ENCODE measurements at regions not wholly inside any gene's neighbourhood (a gene's known extent, or its start where the extent isn't known, plus 50 kb on each side); places are given as distances from the start of the nearest gene placed in this dataset.

DNA sequence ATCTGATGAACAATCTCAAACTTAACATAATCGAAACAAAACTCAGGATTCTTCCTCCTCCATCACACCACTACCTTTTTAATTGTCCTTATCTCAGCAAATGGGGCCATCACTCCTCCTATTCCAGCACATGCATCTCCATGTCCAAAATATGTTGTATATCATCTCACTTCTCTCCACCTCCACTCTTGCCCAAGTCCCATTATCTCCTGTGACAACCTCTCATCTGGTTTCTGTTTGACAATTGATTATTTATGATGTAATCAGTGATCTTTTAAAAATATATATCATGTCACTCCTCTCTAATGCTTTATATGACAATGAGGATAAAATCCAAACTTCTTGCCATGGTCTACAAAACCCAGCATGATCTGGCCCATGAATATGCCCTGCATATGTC, 200.8 kb upstream of the HMGA2 start:
- DNase-seq (ENCODE audit: low read depth in 1 of 2, low spot score in 1 of 2): no peak

DNA sequence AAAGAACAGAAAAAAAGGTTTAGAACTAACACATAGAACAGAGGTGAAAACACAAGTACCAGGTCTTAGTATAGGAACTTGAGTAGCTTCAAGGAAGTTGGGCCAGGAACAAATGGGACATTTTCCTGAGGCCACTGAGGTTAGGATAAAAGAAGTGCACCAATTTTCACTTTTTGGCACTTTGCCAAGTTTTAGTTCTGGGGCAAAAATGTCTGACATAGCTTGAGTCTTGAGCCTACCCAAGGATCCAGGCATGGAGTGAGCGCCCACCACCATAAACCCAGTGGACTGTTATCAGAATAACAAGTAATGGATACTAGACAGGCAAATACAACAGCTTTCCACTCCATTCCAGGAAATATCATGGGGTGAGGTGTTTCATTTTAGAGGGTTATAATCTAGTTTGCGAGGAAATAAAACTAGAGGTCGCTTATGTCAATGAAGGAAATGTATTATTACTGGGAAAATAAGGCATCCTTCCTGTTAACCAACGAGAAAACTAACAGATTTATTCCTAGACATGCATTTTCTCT, 199.7 kb upstream of the HMGA2 start:
- DNase-seq (ENCODE audit: low read depth in 1 of 2, low spot score in 1 of 2): no peak

DNA sequence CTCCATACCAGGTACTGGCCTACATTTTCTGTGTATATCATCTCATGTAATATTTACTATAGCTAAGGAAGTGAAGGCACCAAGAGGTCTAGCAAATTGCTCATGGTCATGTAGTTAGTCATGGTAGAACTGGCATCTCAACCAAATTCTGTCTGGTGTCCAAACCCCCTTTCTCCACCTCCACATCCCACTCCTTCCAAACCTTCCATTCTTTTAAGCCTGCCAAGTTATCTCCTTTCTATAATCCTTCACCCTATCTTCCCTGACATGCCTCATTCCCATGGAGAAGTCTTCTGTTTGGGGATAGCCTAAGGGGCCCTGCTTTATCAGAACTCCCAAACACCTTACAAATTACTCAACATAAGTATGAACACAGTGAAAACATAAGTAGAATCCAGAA, 196.2 kb upstream of the HMGA2 start:
- DNase-seq (ENCODE audit: low read depth in 1 of 2, low spot score in 1 of 2): no peak

DNA sequence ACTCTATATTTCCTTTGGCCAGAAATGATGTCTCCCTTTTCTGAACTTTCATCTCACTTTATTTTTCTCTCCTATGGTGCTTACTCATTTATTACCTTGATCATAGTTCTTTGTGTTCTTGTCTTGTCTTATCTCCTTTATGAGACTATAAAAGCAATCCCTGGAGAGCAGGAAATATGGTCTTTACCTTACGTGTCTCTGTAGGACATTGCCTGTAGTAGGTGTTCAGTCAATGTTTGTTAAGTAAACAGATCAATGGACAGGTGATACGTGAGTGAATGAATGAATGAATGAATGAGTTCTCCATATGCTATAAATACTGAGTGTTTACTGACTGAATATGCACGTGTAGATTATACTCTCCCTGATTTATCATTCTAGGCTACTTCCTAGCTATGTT, 193.7 kb upstream of the HMGA2 start:
- no peak for DNase-seq (ENCODE audit: low read depth in 1 of 2, low spot score in 1 of 2)

DNA sequence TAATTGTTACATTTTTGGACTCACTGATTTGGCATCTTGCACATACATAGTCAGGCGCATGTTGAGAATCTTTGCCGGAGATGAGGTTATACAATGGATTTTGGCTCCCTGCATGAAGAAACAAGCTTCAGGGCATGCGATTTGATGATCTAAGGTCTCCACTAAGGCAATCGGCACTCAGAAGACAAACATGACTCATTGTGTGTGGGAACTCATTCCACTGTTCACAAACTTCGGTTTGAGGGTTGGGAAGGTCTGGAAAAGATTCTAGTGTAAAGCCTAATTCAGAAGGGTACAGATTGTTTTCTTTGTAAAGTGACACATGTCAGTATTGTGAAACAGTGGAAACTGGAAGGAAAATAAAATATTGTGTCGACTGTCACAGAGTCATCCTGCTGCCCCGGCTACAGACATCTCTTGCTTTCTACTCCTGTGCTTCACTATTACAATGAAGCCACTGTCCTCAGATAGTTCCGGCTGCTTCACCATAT, 192.6 kb upstream of the HMGA2 start:
- DNase-seq (ENCODE audit: low read depth in 1 of 2, low spot score in 1 of 2): no peak

DNA sequence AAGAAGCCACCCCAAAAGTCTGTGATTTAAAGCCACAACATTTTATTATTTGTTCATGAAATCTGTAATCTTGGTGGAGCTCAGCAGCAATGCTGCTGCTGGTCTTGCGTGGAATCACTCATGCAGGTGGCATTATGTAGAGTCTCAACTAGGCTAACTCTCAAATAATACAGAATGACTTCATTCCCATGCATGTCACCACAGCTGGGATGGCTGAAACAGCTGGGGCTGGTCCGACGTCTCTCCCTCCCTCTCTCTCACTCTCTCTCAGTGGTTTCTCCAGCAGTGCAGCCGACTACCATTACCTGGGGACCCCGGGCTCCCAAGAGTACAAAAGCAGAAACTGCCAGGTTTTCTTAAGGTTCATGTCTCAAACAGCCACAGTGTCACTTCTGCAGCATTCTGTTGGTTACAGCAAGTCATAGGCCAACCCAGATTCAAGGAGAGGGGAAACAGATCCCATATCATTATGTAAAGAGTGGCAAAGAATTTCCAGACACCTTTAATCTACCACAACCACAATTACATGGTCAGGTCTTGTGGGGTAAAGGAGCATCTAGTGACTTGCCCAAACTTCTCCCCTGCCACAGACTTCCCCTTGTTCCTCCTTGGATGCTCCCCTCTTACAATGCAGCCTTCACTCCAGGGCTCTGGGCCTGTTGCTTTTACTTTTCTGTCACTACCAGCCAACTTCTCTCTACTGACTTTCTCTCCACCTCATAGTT, 192.0 kb upstream of the HMGA2 start:
- no peak for DNase-seq (ENCODE audit: low read depth in 1 of 2, low spot score in 1 of 2)

DNA sequence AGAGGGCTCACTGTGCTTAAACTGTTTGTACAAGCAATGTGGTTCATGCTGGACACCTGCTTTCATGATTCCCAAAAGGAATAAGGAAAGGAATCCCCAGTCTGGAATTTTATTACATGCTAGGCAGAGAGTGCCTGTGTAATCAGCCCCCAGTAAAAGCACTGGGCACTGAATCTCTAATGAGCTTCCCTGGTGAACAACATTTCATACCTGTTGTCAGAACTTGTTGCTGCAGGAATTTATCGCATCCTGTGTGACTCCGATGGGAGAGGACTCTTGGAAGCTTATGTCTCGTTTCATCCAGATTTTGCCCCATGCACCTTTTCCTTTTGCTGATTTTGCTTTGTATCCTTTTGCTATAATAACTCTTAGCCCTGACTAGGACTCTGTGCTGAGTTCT, 190.2 kb upstream of the HMGA2 start:
- no peak for DNase-seq (ENCODE audit: low read depth in 1 of 2, low spot score in 1 of 2)

DNA sequence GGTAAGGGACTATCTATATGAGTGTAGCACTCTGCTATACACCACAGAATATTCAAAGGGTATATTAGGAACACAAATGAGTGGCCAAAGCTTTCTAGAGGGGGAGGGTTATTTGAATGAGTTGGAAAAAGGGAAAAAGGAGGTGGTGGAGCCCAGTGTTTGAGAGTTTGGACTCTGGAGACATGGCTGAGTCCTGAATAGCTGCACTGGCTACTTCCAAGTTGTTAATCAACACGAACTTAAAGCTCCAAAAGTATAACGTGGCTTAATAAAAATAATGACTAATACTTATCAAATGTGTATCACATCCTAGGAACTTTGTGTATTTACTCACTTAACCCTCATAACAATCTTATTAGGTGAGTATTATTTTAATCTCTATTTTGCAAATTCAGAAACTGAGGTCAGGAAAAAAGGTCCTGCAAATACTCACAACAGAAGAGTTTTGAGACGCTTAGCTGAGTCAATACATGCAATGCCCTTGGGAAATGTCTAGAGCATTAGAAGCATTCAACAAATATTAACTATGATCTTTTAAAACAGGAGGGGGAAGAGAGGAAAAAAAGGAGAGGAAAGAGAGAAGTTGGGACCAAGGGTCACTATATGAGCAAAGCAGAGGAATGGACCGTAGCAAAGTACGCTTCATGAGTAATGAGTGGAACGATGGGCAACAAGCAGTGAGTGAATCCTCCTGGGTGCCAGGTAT, 189.5 kb upstream of the HMGA2 start:
- no peak for DNase-seq (ENCODE audit: low read depth in 1 of 2, low spot score in 1 of 2)

DNA sequence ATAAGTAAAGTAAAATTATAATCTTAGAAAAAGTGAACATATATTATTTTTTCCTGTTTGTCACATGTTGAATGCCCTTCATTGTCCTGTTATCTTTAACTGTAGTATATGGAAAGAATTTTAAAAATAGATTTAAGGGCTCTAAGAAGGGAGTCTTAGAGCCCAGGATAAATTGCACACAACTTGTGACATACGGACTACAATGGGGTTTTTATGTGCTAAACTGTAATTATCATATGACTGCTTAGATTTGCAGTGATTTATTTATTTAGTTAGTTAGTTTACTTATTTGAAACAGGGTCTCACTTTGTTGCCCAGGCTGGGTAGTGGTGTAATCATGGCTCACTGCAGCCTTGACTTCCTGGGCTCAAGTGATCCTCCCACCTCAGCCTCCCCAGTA, 187.8 kb upstream of the HMGA2 start:
- no peak for DNase-seq (ENCODE audit: low read depth in 1 of 2, low spot score in 1 of 2)

DNA sequence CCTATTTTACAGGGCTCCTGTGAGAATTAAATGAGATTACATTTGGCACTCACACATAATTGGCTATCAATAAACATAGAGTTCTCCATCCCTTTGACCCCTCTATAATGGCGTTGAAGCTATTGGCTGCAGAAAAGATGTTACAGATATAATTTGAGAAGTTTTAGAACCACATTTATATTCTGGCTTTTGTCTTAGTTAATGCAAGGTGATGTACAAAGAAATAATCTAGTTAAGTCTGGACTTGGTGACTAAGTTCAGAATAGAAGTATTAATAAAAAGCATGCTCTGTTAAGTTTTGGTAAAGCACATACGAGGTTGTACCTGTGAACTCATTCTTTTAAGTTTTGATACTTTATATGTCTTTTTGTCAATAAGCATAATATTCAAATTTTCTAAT, 187.1 kb upstream of the HMGA2 start:
- no peak for DNase-seq (ENCODE audit: low read depth in 1 of 2, low spot score in 1 of 2)

DNA sequence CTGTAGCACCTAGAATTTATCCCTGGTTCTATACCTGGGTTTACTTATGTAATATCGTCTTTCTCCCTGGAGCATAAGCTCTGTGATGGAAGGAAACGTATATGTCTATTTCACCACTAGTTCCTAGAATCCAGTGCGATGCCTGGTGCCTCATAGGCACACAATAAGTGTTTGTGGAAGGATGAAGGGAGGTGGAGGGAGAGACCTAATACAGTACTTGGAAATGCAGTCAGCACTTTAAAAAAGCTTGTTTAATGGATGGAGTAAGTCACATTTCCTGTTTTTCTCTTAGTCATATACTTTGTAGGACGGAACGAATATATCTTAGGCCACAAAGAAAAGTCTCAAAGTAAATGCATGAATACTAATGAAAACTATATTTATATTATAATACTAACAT, 186.5 kb upstream of the HMGA2 start:
- DNase-seq (ENCODE audit: low read depth in 1 of 2, low spot score in 1 of 2): no peak

DNA sequence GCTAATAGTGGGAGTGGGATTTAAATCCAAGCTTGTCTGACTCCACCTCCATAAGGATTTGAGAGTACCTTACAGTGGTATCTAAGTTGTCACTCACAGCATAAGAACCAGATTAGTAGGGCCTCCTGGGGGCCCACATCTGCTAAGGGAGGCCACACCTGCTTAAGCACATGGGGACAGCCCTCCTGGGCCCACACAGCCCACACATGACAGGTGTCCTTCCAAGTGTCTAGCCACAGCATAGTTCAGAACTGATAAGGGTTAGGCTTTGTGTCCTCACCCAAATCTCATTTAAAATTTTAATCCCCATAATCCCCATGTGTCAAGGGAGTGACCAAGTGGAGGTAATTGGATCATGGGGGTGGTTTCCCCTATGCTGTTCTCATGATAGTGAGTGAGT, 186.0 kb upstream of the HMGA2 start:
- no peak for DNase-seq (ENCODE audit: low read depth in 1 of 2, low spot score in 1 of 2)

DNA sequence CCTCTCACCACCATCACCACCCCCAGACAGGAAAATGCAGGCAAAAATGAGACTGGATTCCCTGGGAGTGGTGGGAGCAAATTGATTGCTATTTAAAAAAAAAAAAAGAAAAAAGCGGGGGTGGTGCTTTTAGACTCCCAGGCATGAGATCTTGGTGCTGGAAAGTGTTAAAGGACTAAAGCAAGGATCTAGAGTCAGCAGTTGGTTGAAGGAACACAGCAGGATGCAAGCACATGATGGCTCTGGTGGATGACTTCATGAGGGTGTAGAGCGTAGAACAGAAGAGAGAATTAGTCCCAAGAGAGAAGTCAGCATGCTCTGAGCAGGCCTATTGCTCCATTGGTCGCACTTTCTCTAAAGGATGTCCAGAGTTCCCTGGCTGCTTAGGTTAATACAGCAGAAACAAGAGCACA, 183.8 kb upstream of the HMGA2 start:
- no peak for DNase-seq (ENCODE audit: low read depth in 1 of 2, low spot score in 1 of 2)

DNA sequence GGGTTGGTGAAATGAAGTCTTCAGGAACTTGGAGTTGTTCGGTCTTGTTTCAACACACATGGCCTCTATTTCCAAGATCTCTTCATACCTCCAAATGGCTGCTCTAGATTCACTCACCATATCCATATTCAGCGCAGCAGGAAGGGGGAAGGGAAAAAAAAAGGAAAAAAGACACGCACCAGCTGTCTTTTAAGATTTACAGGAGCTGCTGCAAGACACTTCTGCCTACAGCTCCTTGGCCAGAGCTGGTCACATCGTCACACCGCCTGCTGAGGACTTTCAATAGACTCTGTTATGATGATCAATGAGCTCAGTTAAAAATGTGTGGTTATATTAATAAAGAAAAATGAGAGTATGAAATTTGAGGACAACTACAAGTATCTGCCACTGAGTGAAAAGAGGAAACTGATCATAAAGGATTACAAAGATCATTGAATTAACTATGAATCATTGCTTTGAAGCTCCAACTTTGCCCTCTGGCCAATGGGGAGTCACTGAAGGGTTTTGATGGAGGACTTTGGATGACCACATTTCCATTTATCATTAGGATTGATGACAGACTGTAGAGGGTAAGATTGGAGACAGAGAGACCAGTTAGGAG, 182.1 kb upstream of the HMGA2 start:
- no peak for DNase-seq (ENCODE audit: low read depth in 1 of 2, low spot score in 1 of 2)

DNA sequence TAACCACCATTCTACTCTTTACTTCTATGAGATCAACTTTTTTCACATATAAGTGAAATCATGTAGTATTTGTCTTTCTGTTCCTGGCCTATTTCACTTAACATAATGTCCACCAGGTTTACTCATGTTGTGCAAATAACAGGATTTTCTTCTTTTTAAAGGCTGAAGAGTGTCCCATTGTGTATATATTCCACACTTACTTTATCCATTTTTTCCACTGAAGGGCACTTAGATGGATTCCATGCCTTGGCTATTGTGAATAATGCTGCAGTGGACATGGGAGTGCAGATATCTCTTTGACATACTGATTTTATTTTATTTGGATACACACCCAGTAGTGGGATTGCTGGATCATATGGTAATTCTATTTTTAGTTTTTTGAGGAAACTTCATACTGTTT, 181.1 kb upstream of the HMGA2 start:
- DNase-seq (ENCODE audit: low read depth in 1 of 2, low spot score in 1 of 2): no peak

DNA sequence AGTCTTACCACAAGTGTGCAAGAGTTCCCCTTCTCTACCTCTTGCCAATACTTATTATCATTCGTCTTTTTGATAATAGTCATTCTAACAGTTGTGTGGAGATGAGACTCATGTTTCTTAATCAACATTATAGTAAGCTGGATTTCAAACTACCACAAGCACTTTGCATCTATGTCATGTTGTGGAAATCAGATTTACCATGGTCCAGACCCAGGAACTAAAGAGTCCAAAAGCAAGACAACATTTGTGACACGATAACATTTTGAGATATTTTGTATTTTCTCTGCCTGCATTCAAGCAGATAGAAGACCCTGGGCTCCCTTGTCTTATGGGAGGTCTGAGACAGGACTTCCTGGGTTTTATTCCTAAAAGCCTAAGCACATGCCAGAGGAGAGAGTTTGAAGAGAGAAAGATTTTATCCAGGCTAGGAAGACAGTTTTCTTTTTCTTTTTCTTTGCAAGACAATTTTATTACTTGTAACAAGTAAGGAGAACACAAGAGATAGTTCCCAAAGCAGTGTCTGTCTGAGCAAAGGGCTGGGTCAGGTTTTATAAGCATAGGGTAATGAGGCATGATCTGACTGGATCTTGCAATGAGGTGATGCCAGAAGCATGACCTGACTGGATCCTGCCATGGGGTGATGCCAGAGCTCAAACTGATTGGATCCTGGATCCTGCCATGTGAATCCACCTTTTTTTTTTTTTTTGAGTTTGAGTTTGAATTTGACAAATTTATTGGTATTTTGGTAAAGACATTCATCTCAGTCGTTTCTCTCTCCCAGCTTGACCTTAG, 180.5 kb upstream of the HMGA2 start:
- DNase-seq (ENCODE audit: low read depth in 1 of 2, low spot score in 1 of 2): no peak

DNA sequence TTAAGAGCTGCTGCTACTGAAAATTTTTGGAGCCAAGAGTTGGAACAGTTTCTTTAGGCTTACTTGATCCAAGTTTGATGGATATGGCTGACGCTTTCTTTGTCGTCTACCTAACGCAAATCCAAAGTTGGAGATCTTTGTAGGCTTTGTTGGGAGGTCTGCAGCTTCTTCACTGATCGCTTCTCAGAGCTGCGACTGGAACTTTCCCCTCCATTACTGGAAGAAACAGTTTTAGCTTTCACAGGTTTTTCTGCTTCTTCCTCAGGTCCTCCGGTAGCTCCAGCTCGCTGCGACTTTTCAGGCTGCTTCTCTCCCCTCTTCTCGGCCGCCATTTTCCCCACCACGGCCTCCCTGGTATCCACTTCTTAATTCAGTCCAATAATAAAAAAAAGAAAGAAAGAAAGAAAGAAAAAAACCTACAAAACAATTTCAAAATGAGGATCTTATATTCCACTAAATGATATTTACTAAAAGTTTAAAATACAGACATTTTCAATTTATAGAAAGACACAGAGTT, 178.1 kb upstream of the HMGA2 start:
- no peak for DNase-seq (ENCODE audit: low read depth in 1 of 2, low spot score in 1 of 2)

DNA sequence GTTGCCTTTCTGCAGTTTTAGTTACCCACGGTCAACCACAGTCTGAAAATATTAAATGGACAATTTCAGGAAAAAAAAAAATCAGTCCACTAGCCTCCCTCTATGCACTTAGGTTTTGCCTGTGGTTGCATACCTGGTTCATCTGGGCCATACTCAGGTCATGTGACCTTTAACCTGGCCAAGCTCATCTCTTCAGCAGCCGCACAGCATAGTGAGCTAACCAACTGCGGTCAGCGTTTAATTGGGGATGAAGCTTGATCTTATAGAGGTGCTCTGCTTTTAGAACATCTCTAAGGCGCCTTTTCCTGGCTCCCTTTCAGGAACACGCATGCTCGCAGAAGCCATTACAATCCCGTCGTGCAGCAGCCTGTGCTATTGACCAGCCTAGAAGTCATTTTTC, 177.2 kb upstream of the HMGA2 start:
- DNase-seq (ENCODE audit: low read depth in 1 of 2, low spot score in 1 of 2): no peak

DNA sequence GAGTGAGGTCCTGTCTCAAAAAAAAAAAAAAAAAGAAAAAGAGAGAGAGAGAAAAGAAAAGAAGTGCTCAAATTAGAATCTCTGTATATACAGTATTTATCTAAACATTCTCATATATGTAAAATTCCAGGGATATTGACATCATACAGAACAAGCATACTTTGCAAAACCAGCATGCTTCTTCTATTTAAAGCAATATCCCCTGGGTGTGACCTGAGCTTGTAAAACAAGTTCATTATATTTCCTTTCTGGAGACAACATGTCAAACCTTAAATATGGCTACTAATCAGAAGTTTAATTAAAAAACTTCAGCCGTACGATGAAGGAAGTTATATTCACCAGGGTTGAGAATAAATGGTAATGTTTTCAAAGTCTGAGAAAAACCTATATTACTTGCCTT, 175.8 kb upstream of the HMGA2 start:
- DNase-seq (ENCODE audit: low read depth in 1 of 2, low spot score in 1 of 2): no peak

DNA sequence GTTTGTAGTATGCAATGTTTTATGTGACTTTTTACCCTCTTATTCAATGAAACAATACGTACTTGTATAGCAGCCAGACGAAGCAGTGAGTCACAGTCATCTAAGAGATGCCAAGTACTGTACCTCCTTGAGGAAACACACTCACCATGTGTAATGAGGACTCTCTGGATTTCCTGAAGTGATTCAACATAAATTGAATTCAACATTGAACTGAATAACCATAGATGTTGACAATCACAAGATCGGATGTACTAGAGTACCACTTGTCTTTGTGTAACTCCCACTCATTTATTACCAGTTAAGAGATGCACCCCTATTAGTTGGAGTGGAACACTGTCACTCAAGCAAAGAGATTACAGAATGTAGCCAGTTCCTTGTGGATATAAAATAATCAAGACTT, 175.2 kb upstream of the HMGA2 start:
- DNase-seq (ENCODE audit: low read depth in 1 of 2, low spot score in 1 of 2): no peak

DNA sequence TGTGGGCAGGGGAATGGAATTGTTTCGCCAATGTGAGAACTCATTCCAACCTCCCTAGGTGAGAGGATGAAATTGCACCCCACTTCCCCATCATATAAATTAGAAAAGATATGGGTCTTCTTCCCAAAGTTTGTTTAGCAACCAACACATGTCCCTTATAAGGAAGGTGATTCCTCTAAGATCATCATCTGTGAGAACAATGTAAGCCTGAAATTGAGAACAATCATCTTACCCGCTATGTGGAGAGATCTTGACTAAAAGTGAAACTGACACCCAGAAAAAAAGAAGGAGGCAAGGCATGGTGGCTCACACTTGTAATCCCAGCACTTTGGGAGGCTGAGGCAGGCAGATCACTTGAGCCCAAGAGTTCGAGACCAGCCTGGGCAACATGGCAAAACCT, 173.2 kb upstream of the HMGA2 start:
- no peak for DNase-seq (ENCODE audit: low read depth in 1 of 2, low spot score in 1 of 2)
